ENCODE measurements at regions not wholly inside any gene's neighbourhood (a gene's known extent, or its start where the extent isn't known, plus 50 kb on each side); places are given as distances from the start of the nearest gene placed in this dataset.

GRCh38 chr10:59965899-59966650 is 59.7 kb upstream of the CCDC6 start:
- WGBS, 2 donors: 82 to 87% methylated on average over 6 of the region's 6 CpGs
- H3K36me3 ChIP-seq (ENCODE audit: low read depth, missing control alignments): no peaks in the 10 kb centered on the region
- intact Hi-C loops (cut with DNase I; ENCODE audit: low total_unique reads): no loop called here

GRCh38 chr10:59962756-59963155 is 56.4 kb upstream of the CCDC6 start:
- no peak for DNase-seq
- no peaks in the 10 kb centered on the region for H3K9me3 ChIP-seq
- no peaks in the 10 kb centered on the region for H3K36me3 ChIP-seq (ENCODE audit: low read depth, missing control alignments)
- H3K4me3 ChIP-seq: no peak overlapping the region
- TF ChIP-seq POLR2A (IDR thresholded peaks at IDR 0.05) (no peak), CTCF (IDR thresholded peaks at IDR 0.05) (no peak)
- WGBS, 2 donors: 85 to 92% methylated on average over 4 of the region's 4 CpGs
- no peaks in the 10 kb centered on the region for H3K27me3 ChIP-seq
- no peak overlapping the region for H3K27ac ChIP-seq
- H3K4me1 ChIP-seq: no peaks in the 10 kb centered on the region
- intact Hi-C loops (cut with DNase I; ENCODE audit: low total_unique reads): no loop called here

More at GRCh38 chr10:59965899-59966650, 59.7 kb upstream of the CCDC6 start:
- Histone ChIP-seq H3K27ac (no peak overlapping the region), H3K27me3 (no peaks in the 10 kb centered on the region), H3K9me3 (no peaks in the 10 kb centered on the region), H3K4me1 (no peaks in the 10 kb centered on the region), H3K4me3 (no peak overlapping the region)
- DNase-seq: no peak
- no peak for TF ChIP-seq CTCF (IDR thresholded peaks at IDR 0.05)
- no peak for TF ChIP-seq POLR2A (IDR thresholded peaks at IDR 0.05)

GRCh38 chr10:59960751-59961150 is 54.4 kb upstream of the CCDC6 start:
- Histone ChIP-seq H3K27me3 (no peaks in the 10 kb centered on the region), H3K4me3 (no peak overlapping the region), H3K36me3 (ENCODE audit: low read depth, missing control alignments) (no peaks in the 10 kb centered on the region), H3K4me1 (no peaks in the 10 kb centered on the region), H3K27ac (no peak overlapping the region), H3K9me3 (no peaks in the 10 kb centered on the region)
- no peak for DNase-seq
- TF ChIP-seq CTCF (IDR thresholded peaks at IDR 0.05): no peak
- TF ChIP-seq POLR2A (IDR thresholded peaks at IDR 0.05): no peak
- intact Hi-C loops (cut with DNase I; ENCODE audit: low total_unique reads): no loop called here

GRCh38 chr10:59959504-59960018 is 53.2 kb upstream of the CCDC6 start:
- no peak for TF ChIP-seq CTCF (IDR thresholded peaks at IDR 0.05)
- no peak for DNase-seq

GRCh38 chr10:59958882-59959281 is 52.5 kb upstream of the CCDC6 start:
- intact Hi-C loops (cut with DNase I; ENCODE audit: low total_unique reads): no loop called here
- H3K27me3 ChIP-seq: no peaks in the 10 kb centered on the region
- no peak for TF ChIP-seq CTCF (IDR thresholded peaks at IDR 0.05)
- no peak for TF ChIP-seq POLR2A (IDR thresholded peaks at IDR 0.05)
- no peak for DNase-seq
- no peak overlapping the region for H3K4me3 ChIP-seq
- 72 to 81% methylated on average over 5 of the region's 5 CpGs for WGBS, 2 donors
- H3K27ac ChIP-seq: no peak overlapping the region
- no peaks in the 10 kb centered on the region for H3K9me3 ChIP-seq
- H3K36me3 ChIP-seq (ENCODE audit: low read depth, missing control alignments): no peaks in the 10 kb centered on the region
- H3K4me1 ChIP-seq: no peaks in the 10 kb centered on the region

More at GRCh38 chr10:59959504-59960018, 53.2 kb upstream of the CCDC6 start:
- Histone ChIP-seq H3K27ac (no peak overlapping the region), H3K27me3 (no peaks in the 10 kb centered on the region), H3K9me3 (no peaks in the 10 kb centered on the region), H3K4me1 (no peaks in the 10 kb centered on the region), H3K4me3 (no peak overlapping the region), H3K36me3 (ENCODE audit: low read depth, missing control alignments) (no peaks in the 10 kb centered on the region)
- 70 to 88% methylated on average over 4 of the region's 4 CpGs for WGBS, 2 donors
- intact Hi-C loops (cut with DNase I; ENCODE audit: low total_unique reads): no loop called here
